GM18511 (cell line): ENCODE measurements at regions not wholly inside any gene's neighbourhood (a gene's known extent, or its start where the extent isn't known, plus 50 kb on each side); places are given as distances from the start of the nearest gene placed in this dataset.

Source experiments
- ATAC-seq: cut with Tn5 transposase; IDR thresholded peaks from one replicate; pipeline ENCODE4 v1.9.1; 2021; ENCODE audit warnings: mild to moderate bottlenecking, moderate library complexity; ENCODE audit not compliant: unreplicated experiment

- no peak for ATAC-seq
Measured at GRCh38 chr3:90010341-90010740, 902.9 kb downstream of the EPHA3 start.

GRCh38 chr3:90011131-90011530 is 903.7 kb downstream of the EPHA3 start:
- no peak for ATAC-seq

GRCh38 chr3:90011596-90011995 is 904.2 kb downstream of the EPHA3 start:
- ATAC-seq = no peak

- no peak for ATAC-seq
Measured at GRCh38 chr3:90011996-90012395, 904.6 kb downstream of the EPHA3 start.

- no peak for ATAC-seq
Measured at GRCh38 chr3:90015688-90016356, 908.4 kb downstream of the EPHA3 start.

- ATAC-seq = no peak
Measured at GRCh38 chr3:90016555-90016954, 909.1 kb downstream of the EPHA3 start.

GRCh38 chr3:90018779-90019178 is 911.4 kb downstream of the EPHA3 start:
- ATAC-seq = no peak

GRCh38 chr3:90025019-90025418 is 917.6 kb downstream of the EPHA3 start:
- no peak for ATAC-seq

GRCh38 chr3:90026406-90026805 is 919.0 kb downstream of the EPHA3 start:
- ATAC-seq = no peak

- ATAC-seq = no peak
Measured at GRCh38 chr3:90031121-90031520, 923.7 kb downstream of the EPHA3 start.

- ATAC-seq = no peak
Measured at GRCh38 chr3:90032980-90033641, 925.7 kb downstream of the EPHA3 start.

GRCh38 chr3:90034038-90034437 is 926.6 kb downstream of the EPHA3 start:
- no peak for ATAC-seq

- ATAC-seq = no peak
Measured at GRCh38 chr3:90035643-90036042, 928.2 kb downstream of the EPHA3 start.

GRCh38 chr3:90036939-90037469 is 929.6 kb downstream of the EPHA3 start:
- no peak for ATAC-seq

GRCh38 chr3:90039994-90040393 is 932.6 kb downstream of the EPHA3 start:
- no peak for ATAC-seq

GRCh38 chr3:90040554-90040953 is 933.1 kb downstream of the EPHA3 start:
- no peak for ATAC-seq

GRCh38 chr3:90041995-90042394 is 934.6 kb downstream of the EPHA3 start:
- ATAC-seq = no peak

- no peak for ATAC-seq
Measured at GRCh38 chr3:90043287-90043686, 935.9 kb downstream of the EPHA3 start.

- ATAC-seq = no peak
Measured at GRCh38 chr3:90044084-90044816, 936.8 kb downstream of the EPHA3 start.

GRCh38 chr3:90052425-90052950 is 945.1 kb downstream of the EPHA3 start:
- no peak for ATAC-seq

GRCh38 chr3:90054311-90054710 is 946.9 kb downstream of the EPHA3 start:
- ATAC-seq = no peak

- no peak for ATAC-seq
Measured at GRCh38 chr3:90055666-90056065, 948.2 kb downstream of the EPHA3 start.
